TTC549 (cell line): ENCODE measurements at regions not wholly inside any gene's neighbourhood (a gene's known extent, or its start where the extent isn't known, plus 50 kb on each side); places are given as distances from the start of the nearest gene placed in this dataset.
"Not testable (repeated sequence)": the region's sequence is repeated elsewhere in the genome, so short reads cannot be mapped to it uniquely, and the experiment has no call there.

Experiments
- FAIRE-seq: peaks from 2 replicates; lab custom pipeline; 2012; peaks lifted over from hg19 to GRCh38; lab: Jason Lieb, UNC

DNA sequence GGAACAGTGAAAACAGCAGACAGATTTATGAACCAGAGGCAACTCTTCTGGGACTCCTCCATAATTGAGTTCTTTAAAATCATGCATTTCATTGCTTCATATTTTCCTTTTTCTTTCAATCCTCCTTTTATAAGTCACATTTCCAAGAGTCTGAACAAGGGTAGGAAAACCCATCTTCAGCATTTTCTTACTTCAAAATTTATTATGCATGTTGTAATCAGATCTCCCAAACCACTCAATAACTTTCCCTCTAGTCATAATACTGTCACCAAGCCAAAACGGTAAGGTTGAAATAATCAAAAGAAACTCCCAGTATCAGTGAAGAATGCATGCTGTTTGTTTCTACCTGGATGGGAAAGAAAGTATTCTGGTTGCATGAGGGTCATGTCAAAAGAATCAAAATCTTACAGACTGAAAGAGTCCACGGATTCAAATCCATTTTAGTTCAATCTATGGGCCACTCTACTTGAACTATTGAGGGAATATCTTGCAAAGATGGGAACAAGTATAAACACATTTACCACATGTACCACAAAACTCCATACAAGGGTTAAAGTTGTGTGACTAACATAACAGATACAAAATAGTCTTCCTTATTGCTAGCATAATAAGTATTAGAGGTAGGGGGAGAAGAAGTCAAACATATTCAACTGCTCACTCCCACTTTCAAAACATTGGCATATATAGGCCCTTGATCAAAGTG lies 797.3 kb downstream of the MAT2B start:
- no peak for FAIRE-seq

DNA sequence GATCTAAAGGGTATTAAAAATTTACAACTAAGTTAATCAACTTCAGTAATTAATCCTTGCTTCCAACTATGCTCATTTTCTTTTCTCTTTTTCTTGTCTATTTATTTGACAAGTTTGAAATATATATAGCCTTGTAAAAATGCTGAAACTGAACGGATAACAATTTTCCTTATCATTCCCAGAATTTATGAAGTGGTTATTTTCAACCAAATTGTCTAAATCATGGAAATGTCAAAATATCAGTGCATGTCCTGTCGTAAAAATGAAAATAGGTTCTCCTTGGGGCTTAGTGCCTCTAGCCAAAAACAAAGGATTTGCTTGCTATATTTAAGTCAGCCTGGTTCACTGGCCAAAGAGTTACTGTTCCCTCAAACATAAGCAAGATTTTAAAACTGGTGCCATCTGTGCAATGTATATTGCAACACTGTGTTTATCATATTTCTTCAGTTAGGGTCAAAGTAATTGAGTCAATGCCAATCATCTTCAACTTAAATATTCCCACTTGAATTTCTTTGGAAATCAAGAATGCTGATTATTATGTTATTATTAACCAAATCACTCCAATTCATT lies 798.3 kb downstream of the MAT2B start:
- no peak for FAIRE-seq

DNA sequence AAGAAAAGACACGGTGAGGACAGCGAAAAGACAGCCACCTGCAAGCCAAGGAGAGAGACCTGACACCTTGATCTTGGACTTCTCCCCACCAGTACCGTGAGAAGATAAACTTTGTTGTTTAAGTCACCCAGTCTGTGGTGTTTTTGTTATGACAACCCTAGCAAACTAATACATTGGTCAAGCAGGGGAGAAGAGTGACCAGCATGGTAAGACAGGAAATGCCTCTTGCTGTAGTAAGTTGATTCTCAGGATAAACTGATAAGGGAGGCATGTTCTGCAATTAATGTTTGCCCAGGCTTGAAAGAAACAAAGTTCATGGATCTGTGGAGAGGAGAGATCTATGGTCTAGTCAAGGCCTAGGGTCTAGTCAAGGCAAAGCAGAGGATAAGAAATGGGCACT lies 801.2 kb downstream of the MAT2B start:
- no peak for FAIRE-seq

DNA sequence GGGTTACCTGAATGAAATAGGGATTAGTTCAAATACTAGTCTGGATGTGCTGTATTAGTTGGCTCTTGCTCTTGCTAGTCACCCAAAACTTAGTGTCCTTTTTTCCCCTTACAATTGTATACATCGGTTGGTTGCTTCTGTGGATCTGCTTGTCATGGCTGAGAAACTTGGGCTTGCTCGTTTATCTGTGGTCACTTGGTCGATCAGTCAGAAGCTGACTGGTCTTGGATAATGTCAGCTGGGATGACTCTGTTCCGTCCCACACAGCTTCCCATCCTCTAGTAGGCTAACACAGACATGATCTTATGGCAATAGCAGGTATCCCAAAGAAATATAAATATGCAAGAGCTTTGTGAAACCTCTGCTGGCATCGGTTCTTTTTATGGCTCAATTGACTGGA lies 807.4 kb downstream of the MAT2B start:
- no peak for FAIRE-seq

DNA sequence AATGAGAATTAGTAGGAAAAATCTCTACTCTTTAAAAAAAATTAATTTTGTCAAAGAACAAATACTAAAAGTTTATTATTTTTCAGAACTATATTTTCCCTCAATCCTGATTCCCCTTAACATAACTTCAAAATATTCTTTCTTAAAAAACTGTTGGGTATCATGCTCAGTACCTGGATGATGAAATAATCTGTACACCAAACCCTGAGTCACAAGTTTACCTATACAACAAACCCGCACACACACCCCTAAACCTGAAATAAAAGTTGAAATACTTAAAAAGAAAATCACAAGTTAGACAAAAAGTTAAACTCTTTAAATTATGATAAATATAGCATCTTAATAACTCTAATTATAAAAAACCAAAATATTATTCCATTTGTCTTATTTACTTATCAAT lies 812.3 kb downstream of the MAT2B start:
- no peak for FAIRE-seq

DNA sequence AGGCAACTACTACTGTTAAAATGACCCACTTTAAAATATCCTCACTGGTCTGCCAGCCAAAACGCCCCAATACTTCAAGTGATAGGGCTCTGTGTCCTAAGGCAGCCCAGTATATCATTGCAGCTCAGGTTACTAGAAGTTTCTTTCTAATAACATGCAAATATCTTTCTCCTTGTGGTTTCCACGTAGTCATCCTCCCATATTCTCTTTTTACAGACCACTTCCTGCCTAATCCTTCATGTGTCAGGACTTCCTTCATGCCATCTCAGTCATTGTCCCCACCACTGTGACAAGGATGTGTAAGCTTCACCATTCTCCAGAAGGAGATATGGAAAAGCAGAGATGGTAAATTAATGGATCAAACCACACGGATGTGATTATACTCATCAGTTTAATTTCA lies 813.7 kb downstream of the MAT2B start:
- no peak for FAIRE-seq

DNA sequence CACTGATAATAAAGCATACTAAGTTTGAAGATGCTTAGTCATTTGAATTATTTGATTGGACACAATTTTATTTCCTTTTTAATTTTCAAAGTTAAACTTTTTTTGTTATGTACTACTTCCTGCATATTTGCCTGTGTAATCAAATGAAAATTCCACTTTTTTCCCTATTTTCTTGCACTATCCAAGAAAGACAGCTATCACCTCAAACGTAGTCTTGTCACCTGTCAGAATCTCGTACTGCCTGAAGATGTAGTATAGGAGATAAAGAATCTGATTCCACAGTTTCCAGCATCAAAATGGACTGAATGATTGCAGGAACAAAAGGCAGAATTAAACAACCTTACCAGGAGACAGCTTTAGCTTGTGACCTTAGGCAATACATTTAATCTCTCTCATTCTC lies 818.8 kb downstream of the MAT2B start:
- FAIRE-seq, result no peak

DNA sequence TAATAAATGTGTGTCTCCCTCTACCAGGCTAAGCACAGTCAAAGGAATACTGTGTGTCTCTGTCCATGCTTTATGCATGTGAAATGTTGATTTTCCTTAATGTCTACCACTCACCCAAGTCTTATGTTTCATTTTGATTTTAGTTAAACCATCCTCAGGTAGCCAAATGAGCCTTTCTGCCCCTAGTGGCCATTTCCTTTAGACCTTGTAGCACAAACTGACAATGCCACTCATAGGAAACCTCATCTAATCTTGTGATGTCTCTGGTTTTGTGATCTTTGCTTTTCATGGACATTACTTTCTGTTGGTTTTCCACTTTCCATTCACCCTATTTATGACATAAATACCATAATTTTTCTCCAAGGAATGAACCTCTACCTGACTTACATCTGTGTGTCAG lies 820.8 kb downstream of the MAT2B start:
- no peak for FAIRE-seq

DNA sequence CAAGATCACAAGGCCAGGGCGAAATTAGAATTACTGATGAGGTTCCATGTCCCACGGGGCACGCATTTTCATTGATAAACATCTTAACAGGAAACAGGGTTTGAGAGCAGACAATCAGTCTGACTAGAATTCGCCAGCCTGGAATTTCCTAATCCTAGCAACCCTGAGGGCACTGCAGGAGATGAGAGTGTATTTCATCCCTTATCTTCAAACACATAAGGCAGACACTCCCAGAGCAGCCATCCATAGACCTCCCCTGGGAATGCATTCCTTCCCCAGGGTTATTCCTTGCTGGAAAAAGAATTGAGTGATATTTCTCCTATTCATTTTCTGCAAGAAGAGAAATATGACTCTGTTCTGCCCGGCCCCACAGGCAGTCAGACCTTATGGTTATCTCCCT lies 821.7 kb downstream of the MAT2B start:
- not testable (repeated sequence) for FAIRE-seq

DNA sequence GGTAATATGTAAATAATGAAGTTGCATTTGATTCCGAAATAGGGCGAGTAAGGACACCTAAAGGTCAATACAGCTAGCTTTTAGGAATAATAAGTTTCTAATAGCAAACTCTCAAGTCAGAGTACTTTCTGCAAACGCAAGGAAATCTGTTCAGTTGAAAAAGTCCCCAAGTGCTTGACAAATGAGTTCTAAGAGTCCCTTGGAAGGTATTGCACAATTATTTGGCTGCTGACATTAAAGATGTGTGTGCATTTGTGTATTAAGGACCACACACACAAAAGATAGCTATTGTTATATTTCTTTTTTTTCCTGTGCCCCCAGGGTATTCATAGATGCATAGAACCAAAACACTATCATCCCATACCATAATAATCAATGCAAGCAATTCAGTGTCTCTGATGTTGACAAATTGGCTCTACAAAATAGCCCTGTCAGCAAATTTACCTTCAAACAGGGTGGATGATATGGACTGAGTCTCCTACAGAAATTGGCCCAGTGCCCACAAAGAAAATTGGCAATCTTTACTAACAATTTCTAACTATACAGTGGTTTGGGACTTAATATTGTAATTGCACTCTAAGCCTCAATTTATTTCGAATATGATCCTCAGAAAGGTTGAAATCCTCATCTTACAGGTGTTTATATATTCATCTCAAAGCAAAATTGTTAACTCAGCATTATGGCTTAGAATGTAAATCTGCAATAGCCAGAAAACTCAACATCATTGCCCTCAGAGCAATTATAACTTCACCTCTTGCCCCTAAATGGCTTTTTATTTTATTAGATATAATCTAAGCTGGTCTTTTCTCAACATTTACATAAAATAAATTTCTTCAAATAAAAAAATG lies 827.2 kb downstream of the MAT2B start:
- FAIRE-seq, result no peak

DNA sequence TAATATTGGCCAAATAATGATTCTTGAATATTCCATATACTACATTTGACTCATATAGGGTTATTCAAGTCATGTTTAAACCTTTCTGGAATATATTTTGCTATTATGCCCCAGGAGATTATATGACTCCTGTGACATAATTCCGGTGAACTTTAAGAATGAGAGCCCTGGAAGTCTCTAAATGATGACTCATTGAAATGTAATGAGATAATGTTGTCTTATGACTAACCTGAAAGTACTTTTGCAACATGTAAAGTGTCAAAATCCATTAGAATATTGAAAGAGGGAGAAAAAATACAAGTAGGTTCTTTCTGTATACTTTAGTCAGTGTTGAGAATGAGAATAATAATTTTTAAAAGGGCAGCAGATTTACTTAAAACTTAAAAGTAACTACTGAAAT lies 830.4 kb downstream of the MAT2B start:
- FAIRE-seq, result no peak

DNA sequence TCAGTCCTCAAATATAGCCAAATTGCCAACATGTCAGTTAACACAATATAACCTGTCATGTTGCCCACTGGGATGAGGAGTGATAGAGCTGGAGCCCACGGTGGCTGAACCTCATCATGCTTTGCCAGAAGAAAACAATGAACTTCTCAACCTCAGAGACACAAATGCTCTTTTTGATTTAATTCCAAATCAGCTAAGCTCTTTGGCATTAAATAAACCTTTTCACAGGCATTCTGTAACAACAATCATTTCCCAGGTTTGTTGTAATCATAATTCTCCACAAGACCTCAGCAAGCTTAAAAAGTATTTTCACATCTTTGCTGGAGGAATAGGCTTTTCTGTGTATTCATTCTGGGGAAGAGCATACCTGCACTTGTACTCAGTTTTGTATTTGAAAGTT lies 830.9 kb downstream of the MAT2B start:
- no peak for FAIRE-seq

DNA sequence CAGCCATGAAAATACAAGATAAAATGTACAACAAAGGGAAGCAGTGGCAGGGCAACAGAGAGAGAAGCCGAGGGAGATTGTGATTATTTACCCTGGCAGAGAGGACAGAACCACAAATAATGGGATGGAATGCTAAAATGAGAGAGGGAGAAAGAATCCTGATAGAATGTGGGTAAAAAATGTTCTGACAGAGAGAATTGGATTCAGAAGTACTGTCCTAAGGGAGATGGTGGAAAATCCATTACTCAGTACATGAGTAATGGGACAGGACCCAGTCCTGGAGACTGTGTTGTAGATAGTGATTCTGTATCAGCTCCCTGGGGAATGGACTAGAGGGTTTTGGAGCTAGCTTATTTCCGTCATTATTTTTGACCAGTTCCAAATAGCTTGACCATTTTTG lies 831.5 kb downstream of the MAT2B start:
- no peak for FAIRE-seq

DNA sequence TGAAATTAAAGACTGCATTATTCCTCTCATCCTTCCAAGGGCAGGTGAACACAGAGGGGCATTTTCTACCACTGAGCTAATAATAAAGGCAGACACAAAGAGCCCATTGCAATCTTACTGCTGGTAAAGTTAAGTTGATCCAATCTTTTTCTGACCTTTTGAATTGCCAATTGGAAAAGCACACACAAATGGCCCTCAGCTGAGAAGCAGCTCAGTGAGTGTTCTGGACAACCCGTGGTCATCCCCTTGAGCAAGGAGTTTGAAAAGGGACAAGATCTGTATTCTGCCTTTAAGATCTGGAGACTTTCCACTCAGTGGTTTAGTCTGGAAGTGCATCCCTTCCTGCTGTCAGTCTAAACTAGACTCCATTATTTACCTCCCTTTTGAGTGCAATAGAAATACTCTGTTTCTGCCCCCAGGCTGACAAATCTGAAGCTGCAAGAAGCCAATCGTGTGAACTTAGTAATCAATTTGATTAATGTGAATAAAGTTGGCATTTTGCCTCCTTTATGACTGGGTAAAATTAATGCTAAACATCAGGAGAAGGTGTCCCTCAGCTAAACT lies 835.7 kb downstream of the MAT2B start:
- FAIRE-seq, result no peak

DNA sequence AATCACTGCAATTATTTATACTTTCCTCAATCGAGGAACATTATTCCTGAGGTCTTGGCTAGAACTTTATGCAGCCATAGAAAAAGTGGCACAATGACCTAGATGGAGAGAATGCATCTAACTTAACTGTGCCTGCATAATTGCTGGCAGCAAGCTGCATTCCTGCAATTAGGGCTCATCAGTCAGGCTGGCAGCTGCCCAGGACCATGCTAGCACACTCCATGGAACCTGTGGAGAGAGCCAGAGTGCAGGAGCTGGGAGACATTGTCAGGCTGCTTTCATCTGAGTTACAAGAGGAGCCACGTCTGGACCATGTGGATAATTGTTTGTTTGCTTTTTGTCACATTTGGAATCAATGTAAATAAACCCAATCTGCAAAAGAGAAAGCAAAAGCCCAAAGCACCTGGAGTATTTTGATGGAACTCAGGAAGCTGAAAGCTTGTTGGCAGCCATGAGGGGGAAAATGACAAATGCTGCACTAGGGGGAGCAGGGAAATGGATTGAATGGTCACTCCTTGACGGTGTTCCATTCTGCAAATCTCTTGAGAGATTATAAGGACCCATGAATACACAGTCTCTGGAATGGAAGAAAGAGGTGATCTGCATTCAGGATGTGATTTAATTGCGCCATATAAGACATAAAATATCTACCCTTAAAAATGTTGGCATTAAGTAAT lies 839.9 kb downstream of the MAT2B start:
- no peak for FAIRE-seq

DNA sequence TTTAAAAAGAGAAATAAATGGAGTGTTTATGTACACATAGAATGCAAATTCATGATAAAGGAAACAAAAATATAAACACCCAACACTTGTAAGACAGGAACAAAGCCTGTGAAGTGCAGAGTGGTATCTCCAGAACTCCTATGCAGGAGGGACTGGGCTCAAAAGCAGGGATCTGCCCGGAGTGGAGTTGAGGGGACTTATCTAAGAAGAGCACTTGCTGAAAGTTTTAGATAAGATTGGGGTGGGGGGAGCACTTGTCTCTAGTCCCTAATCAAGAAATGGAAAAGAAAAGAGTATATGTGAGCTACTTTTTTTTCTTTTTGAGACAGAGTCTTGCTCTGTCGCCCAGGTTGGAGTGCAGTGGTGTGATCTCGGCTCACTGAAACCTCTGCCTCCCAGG lies 840.4 kb downstream of the MAT2B start:
- no peak for FAIRE-seq

DNA sequence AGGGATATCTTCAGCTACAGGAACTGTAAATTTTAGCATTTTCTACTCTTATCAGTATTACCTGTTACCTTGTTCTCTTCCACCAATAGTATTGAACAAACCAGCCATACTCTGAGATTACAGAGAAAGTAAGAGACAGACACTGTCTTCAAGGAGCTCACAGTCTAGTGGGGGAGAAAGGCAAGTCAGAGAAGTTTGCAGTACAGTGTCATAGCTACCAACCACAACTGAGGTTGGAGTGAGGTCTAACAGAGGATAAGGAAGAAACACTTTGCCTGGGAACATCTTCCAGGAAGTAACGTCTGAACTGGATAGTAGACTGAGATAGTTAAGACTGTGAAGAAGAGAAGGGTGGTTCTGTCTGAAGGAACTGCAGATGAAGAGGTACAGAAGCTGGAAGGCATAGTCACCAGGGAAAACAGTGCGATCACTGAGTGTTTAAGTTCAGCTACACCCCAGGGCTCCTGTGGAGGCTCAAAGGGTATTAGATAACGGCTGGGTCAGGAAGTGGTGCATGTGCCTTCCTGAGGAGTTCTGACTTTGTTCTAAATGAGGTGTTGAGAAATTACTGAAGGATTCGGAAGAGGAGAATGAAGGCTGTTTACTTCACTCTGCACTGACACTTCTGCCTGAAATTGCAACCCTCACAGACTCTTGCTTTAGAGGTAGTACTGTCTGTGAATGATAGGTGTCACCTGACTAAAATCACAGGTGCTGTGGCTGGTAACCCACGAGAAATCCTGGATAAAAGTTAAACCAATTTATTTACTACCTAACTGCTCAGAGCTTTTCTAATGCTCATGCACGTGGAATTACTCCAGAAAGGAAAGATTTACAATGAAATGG lies 841.6 kb downstream of the MAT2B start:
- FAIRE-seq, result no peak

DNA sequence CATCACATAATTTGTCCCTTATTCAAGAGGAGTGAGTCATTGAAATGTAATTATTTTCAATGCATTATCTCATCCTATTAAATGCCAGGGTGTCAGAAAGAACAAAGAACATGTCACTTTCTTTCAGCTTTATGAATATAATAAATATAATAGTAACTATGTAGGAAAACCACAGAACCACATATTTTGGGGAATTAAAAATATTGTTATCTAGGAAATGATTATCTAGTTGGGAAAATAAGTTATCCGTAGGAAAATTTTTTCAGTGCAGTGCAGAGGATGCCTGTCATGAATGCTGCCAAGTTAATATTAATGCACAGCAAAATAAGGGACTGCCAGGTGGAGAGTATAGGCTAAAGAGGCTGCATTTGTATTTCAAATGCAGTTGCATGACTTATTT lies 844.8 kb downstream of the MAT2B start:
- no peak for FAIRE-seq

DNA sequence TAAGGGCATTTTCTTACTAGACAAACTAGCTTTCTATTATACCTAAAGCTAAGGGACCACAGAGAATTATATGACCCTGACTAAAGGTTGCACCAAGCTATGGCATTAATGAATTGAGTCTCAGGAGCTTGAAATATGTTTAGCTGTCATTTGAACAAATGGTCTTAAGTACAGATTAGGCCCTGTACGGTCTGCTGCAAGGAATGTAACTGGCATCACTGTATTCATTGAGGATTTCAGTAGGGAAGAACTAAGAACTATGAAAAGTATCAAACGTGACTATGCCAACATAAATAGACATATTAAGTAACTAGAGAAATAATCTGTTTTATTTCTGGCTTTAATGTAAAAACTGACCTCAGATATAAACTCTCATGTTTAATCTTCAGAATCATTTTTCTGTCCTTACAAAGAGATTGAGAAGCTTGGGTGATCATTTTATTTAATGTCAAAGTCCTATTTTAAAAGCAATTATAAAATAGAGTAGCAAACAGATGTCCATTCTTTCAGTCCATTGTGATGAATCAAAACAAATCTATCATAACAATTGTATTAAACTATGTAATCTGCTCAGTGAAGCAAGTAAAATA lies 845.9 kb downstream of the MAT2B start:
- no peak for FAIRE-seq

DNA sequence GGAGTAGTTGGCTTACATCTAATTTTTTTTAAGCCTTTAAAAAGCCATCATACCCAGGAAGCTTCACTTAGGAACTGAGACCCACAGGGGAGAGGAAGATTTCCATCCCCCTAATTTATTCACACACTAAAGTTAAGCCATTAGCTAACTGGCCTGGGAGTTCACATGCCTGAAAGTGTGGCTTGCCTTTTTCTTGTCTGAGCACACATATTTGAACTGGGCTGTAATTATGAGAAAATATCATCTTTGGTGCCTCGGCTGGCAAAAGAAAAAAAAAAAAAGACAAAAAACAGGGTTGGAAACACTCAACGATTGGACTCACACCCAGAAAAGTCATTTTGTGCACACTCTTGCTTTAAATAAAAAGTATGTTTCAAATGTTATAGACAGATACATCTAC lies 847.3 kb downstream of the MAT2B start:
- no peak for FAIRE-seq

DNA sequence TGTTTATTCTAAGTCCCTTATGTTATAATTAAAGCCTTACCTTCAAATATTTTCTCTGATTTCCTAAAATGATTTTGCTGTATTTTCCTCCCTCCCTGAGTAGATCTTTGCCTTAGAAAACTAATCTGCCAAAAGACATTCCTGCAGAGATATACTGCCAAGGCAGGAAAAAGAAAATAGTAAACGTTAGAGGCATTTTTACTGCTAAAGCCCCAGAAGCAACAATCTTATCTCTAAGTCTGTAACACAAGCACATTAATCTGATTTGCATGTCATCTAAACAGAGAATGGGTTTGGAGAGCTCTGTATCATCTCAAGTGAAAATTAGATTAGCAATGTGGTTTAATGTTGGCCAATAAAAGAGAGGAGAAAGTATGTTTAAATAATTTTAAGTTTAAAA lies 847.7 kb downstream of the MAT2B start:
- FAIRE-seq, result no peak
